Keratinocyte (primary cell): ENCODE measurements at regions not wholly inside any gene's neighbourhood (a gene's known extent, or its start where the extent isn't known, plus 50 kb on each side); places are given as distances from the start of the nearest gene placed in this dataset.

Experiments
- DNase-seq: peaks from one replicate; pipeline ENCODE4 v3.0.0-alpha.2; 2011; ENCODE audit warnings: low read depth, missing footprints, low spot score
- FAIRE-seq: peaks from 2 replicates; lab custom pipeline; 2011; peaks lifted over from hg19 to GRCh38; lab: Jason Lieb, UNC
- H2AFZ ChIP-seq: 2 replicates; pipeline ENCODE4 v1.6.0; 2012; ENCODE audit warnings: low read length, control low read depth, inconsistent platforms; ENCODE audit not compliant: control insufficient read depth
- H3K27ac ChIP-seq: 2 replicates; pipeline ENCODE4 v1.5.1; 2011; ENCODE audit warnings: low read length; ENCODE audit not compliant: control insufficient read depth, insufficient read depth
- H3K27me3 ChIP-seq: 3 replicates; pipeline ENCODE4 v1.6.0; 2011; ENCODE audit warnings: low read length; ENCODE audit not compliant: control insufficient read depth, insufficient read depth; ENCODE audit errors: extremely low read depth
- H3K36me3 ChIP-seq, 2 experiments: 2 replicates in 1 of 2; 3 replicates in 1 of 2; pipeline ENCODE4 v1.5.1; 2011; ENCODE audit warnings: low read length in 2 of 2, mild to moderate bottlenecking in 1 of 2; ENCODE audit not compliant: control insufficient read depth in 2 of 2, insufficient read depth in 2 of 2; ENCODE audit errors: extremely low read depth in 1 of 2
- H3K4me1 ChIP-seq: 3 replicates; pipeline ENCODE4 v1.5.1; 2011; ENCODE audit warnings: low read length; ENCODE audit not compliant: control insufficient read depth, insufficient read depth; ENCODE audit errors: extremely low read depth
- H3K4me2 ChIP-seq: 3 replicates; pipeline ENCODE4 v1.6.0; 2011; ENCODE audit warnings: low read depth, low read length; ENCODE audit not compliant: control insufficient read depth, insufficient read depth; ENCODE audit errors: extremely low read depth
- H3K4me3 ChIP-seq, 3 experiments: fragments of 200-600 bp in 1 of 3; sonication (generic) in 1 of 3; 2 replicates in 2 of 3; 3 replicates in 1 of 3; pipeline ENCODE4 v1.5.1; 2011 to 2016; ENCODE audit warnings: low read length in 3 of 3, mild to moderate bottlenecking in 3 of 3, control low read depth in 2 of 3, inconsistent platforms in 1 of 3, low read depth in 1 of 3, mixed read lengths in 1 of 3, mixed run types in 1 of 3, moderate library complexity in 1 of 3; ENCODE audit not compliant: control insufficient read depth in 2 of 3, insufficient read depth in 2 of 3; ENCODE audit errors: extremely low read depth in 1 of 3
- H3K79me2 ChIP-seq: 2 replicates; pipeline ENCODE4 v1.6.0; 2012; ENCODE audit warnings: low read length; ENCODE audit not compliant: control insufficient read depth, insufficient read depth
- H3K9ac ChIP-seq: 3 replicates; pipeline ENCODE4 v1.6.0; 2011; ENCODE audit warnings: low read length; ENCODE audit not compliant: control insufficient read depth, insufficient read depth; ENCODE audit errors: extremely low read depth
- H3K9me1 ChIP-seq: 3 replicates; pipeline ENCODE4 v1.6.0; 2011; ENCODE audit warnings: low read length; ENCODE audit not compliant: control insufficient read depth, insufficient read depth; ENCODE audit errors: extremely low read depth
- H3K9me3 ChIP-seq: 2 replicates; pipeline ENCODE4 v1.5.1; 2012; ENCODE audit warnings: low read depth, low read length; ENCODE audit not compliant: control insufficient read depth
- H4K20me1 ChIP-seq: 3 replicates; pipeline ENCODE4 v1.6.0; 2011; ENCODE audit warnings: low read length; ENCODE audit not compliant: control insufficient read depth, insufficient read depth; ENCODE audit errors: extremely low read depth
- CTCF ChIP-seq, 3 experiments: IDR thresholded peaks in 1 of 3; conservative IDR thresholded peaks in 1 of 3; optimal IDR thresholded peaks in 1 of 3; 2 replicates in 2 of 3; 3 replicates in 1 of 3; pipeline versions ENCODE3 to v1.5.1; 2011; ENCODE audit warnings: low read length in 3 of 3, mild to moderate bottlenecking in 3 of 3, moderate library complexity in 2 of 3, control low read depth in 1 of 3, inconsistent platforms in 1 of 3; ENCODE audit not compliant: insufficient read depth in 2 of 3; ENCODE audit errors: extremely low read depth in 1 of 3
- EZH2 ChIP-seq: IDR thresholded peaks from one replicate; pipeline ENCODE4 v1.6.1; 2012; ENCODE audit warnings: inconsistent platforms, mild to moderate bottlenecking, low read length, moderate library complexity
- dilution Hi-C: fragments of 300-500 bp; cut with MboI; formaldehyde crosslinking; loops from one replicate; pipeline ENCODE4 v1.7.0; 2020; ENCODE audit warnings: low sequenced_read_pairs; ENCODE audit not compliant: extremely low pct_ligation_motif_present

GRCh38 chr20:52826722-52827121 is 145.4 kb upstream of the TSHZ2 start:
- Histone ChIP-seq H4K20me1 (no peaks in the 10 kb centered on the region), H3K4me2 (no peak overlapping the region), H3K9me1 (no peaks in the 10 kb centered on the region), H3K79me2 (no peaks in the 10 kb centered on the region), H3K9me3 (no peaks in the 10 kb centered on the region), H2AFZ (no peak overlapping the region), H3K9ac (no peak overlapping the region), H3K4me1 (no peaks in the 10 kb centered on the region), H3K36me3 (no peaks in the 10 kb centered on the region), H3K27ac (no peak overlapping the region), H3K27me3 (no peaks in the 10 kb centered on the region), H3K4me3 (no peak overlapping the region)
- dilution Hi-C loops, result no loop called here
- DNase-seq, result no peak
- FAIRE-seq, result no peak
- TF ChIP-seq CTCF (optimal IDR thresholded peaks at IDR 0.05 in 1 of 3, IDR thresholded peaks at IDR 0.05 in 1 of 3, conservative IDR thresholded peaks at IDR 0.05 in 1 of 3; ENCODE audit: extremely low read depth in 1 of 3, insufficient read depth in 2 of 3, low read length in 3 of 3) (no peak), EZH2 (no peak)

- Histone ChIP-seq H3K4me3 (no peak overlapping the region), H3K4me1 (no peaks in the 10 kb centered on the region), H4K20me1 (no peaks in the 10 kb centered on the region), H3K36me3 (no peaks in the 10 kb centered on the region), H3K27ac (no peak overlapping the region), H3K9me3 (no peaks in the 10 kb centered on the region), H3K9ac (no peak overlapping the region), H3K79me2 (no peaks in the 10 kb centered on the region), H3K27me3 (no peaks in the 10 kb centered on the region), H3K4me2 (no peak overlapping the region), H3K9me1 (no peaks in the 10 kb centered on the region), H2AFZ (no peak overlapping the region)
- DNase-seq, result no peak
- no peak for FAIRE-seq
- no peak for TF ChIP-seq CTCF (optimal IDR thresholded peaks at IDR 0.05 in 1 of 3, IDR thresholded peaks at IDR 0.05 in 1 of 3, conservative IDR thresholded peaks at IDR 0.05 in 1 of 3; ENCODE audit: extremely low read depth in 1 of 3, insufficient read depth in 2 of 3, low read length in 3 of 3)
- dilution Hi-C loops, result no loop called here
Observed at GRCh38 chr20:52826321-52826720, 145.8 kb upstream of the TSHZ2 start.
